KOPT-K1 (cell line): ENCODE measurements at regions not wholly inside any gene's neighbourhood (a gene's known extent, or its start where the extent isn't known, plus 50 kb on each side); places are given as distances from the start of the nearest gene placed in this dataset.
"Not testable (repeated sequence)": the region's sequence is repeated elsewhere in the genome, so short reads cannot be mapped to it uniquely, and the experiment has no call there.

Experiments
- H3K27ac ChIP-seq: fragments of 200-600 bp; sonication (generic); 2 replicates; pipeline ENCODE4 v1.5.1; 2016; ENCODE audit warnings: antibody characterized with exemption, mild to moderate bottlenecking, low read depth, low read length; ENCODE audit not compliant: poor library complexity, severe bottlenecking
- H3K36me3 ChIP-seq: fragments of 200-600 bp; sonication (generic); 2 replicates; pipeline ENCODE4 v1.5.1; 2017; ENCODE audit warnings: antibody characterized with exemption, mild to moderate bottlenecking, low read length, moderate library complexity; ENCODE audit not compliant: insufficient read depth
- H3K9me3 ChIP-seq: fragments of 200-600 bp; sonication (generic); 2 replicates; pipeline ENCODE4 v1.5.1; 2017; ENCODE audit warnings: antibody characterized with exemption, low read length, mild to moderate bottlenecking; ENCODE audit not compliant: insufficient read depth, poor library complexity, severe bottlenecking

DNA sequence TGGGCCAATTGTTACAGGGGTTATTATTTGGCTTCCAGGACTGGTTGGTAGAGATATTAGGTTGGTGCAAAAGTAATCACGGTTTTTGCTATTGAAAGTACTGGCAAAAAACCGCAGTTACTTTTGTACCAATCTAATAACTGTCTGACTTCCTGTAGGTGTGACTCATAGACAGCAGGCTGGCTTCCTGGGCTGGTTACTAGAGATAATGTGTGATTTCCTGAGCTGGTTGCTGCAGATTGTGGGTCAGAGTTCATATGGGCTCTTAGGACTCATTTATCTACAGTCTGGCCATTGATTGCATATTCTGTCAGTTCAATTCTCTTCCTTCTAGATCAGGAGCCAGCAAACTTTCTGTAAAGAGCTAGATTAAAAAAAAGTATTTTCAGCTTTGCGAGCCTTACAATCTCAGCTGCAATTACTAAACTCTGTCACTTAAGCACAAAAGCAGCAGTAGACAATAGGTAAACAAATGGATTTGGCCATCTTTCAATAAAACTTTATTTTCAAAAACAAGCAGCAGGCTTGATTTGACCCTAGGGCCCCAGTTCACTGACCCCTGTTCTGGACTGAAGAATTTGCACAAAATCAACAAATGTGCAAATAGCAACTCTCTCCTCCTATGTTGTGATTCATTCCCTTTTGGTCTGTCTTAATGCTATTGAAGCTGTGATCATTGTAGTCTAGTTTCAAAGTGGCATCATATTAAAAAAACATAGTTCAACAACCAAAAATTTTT is 50.8 kb upstream of the BOD1L1 start:
- Histone ChIP-seq H3K9me3 (peaks cover 14% of the 10 kb centered on the region), H3K36me3 (no peaks in the 10 kb centered on the region), H3K27ac (no peak overlapping the region)

DNA sequence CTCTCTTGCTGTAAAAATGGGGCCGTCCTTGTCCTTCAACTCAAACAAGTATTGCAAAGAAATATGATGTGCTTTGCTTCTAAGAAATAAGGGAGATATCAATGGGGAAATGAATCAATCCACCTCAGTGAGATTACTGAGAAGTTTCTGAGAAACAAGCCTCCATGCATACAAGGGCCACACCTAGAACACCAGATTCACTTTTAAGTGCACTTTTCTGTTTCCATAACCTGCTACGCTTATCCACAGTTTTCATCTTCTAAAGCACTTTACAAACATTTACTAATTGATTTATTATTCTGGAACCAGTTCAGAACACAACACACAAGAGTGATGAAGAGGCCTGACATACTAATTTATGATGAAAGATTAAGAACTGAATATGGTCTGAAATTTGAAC is 54.0 kb upstream of the BOD1L1 start:
- Histone ChIP-seq H3K9me3 (peaks cover 14% of the 10 kb centered on the region), H3K36me3 (no peaks in the 10 kb centered on the region), H3K27ac (no peak overlapping the region)

DNA sequence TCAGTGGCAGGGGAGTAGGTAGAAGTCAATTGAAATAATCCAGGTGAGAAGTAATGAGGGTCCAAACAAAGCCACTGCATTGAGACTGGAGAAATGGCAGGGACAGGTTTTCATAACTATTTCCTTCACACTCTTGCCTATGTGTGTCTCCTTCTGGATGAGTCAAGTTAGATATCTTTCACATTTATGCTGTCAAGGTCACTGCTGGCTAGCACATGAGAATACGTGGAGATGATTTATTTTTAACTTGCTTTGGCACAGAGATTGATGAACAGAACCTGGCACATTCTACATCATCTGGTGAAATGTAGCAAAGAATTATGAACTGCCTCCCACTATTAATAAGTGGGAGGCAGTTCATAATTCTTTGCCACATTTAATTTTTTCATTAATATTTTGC is 66.7 kb upstream of the BOD1L1 start:
- Histone ChIP-seq H3K27ac (no peak overlapping the region), H3K9me3 (no peaks in the 10 kb centered on the region), H3K36me3 (no peaks in the 10 kb centered on the region)

DNA sequence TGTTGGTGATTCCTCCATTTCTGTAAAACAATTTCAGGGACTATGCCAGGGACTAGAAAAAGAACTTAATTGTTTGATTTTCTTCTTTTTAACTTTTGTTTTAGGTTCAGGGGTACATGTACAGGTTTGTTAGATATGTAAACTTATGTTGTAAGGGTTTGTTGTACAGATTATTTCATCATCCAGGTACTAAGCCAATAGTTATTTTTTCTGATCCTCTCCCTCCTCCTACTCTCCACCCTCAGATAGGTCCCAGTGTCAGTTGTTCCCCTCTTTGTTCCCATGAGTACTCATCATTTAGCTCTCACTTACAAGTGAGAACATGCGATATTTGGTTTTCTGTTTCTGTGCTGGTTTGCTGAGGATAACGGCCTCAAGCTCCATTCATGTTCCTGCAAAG is 70.8 kb upstream of the BOD1L1 start:
- no peak overlapping the region for H3K27ac ChIP-seq
- no peaks in the 10 kb centered on the region for H3K36me3 ChIP-seq
- no peaks in the 10 kb centered on the region for H3K9me3 ChIP-seq

DNA sequence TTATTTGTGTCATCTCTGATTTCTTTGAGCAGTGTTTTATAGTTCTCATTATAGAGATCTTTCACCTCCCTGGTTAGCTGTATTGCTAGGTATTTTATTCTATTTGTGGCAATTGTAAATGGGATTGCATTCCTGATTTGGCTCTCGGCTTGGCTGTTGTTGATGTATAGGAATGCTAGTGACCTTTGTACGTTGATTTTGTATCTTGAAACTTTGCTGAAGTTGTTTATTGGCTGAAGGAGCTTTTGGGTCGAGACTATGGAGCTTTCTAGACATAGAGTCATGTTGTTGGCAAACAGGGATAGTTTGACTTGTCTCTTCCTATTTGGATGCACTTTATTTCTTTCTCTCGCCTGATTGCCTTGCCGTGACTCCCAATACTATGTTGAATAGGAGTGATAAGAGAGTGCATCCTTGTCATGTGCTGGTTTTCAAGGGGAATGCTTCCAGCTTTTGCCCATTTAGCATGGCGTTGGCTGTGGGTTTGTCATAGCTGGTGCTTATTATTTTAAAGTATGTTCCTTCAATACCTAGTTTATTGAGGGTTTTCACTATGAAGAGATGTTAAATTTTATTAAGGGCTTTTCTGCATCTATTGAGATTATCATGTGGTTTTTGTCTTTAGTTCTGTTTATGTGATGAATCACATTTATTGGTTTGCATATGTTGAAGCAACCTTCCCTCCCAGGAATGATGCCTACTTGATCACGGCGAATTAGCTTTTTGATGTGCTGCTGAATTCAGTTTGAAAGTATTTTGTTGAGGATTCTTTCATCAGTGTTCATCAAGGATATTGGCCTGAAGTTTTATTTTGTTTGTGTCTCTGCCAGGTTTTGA is 72.7 kb upstream of the BOD1L1 start:
- Histone ChIP-seq H3K9me3 (no peaks in the 10 kb centered on the region), H3K36me3 (no peaks in the 10 kb centered on the region), H3K27ac (no peak overlapping the region)

DNA sequence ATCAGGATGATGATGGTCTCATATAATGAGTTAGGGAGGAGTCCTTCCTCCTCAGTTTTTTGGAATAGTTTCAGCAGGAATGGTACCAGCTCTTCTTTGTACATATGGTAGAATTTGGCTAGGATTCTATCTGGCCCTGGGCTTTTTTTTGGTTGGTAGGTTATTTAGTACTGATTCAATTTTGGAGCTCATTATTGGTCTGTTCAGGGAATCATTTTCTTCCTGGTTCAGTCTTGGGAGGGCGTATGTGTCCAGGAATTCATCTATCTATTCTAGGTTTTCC is 73.3 kb upstream of the BOD1L1 start:
- H3K27ac ChIP-seq, H3K9me3 ChIP-seq, H3K36me3 ChIP-seq: not testable (repeated sequence)

DNA sequence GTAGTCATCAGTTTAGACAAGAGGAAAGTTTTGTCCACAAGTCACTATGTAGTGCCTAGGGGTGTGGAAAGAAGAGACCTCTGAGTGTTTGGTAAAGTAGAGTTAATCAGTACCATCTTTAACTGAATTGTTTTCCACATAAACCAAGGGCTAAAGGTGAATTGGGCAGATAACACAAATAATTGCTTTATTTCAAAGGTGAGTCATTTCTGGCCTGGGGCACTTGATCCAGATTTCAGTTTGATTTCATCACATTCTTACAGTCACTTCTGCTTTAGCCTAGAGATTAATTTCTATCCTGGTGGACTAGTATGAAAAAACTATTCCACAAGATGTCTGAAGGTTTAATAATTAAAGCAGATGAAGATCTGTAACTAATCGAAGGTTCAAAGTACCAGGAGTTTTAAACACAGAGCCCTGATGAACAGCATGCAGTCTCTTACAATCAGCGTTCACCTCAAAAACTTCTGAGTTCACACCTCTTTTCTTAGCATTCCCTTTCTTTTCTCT is 74.5 kb upstream of the BOD1L1 start:
- Histone ChIP-seq H3K27ac (no peak overlapping the region), H3K9me3 (no peaks in the 10 kb centered on the region), H3K36me3 (no peaks in the 10 kb centered on the region)

DNA sequence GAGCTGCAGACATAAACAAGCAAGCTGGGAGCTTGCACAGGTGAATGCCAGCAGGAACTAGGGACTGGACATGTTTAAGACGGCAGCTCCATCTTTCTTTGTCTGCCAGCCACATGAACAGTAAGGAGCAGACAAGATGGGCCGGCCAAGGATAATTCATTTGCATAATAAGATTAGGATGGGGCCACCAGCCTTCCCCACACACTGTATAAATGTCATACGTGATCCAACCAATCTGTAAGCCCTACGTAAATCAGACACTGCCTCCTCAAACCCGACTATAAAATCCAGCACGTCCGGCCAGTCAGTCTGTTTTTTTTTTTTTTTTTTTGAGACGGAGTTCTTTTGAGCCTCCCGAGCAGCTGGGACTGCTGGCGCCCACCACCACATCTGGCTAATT is 75.6 kb upstream of the BOD1L1 start:
- no peak overlapping the region for H3K27ac ChIP-seq
- H3K36me3 ChIP-seq: no peaks in the 10 kb centered on the region
- no peaks in the 10 kb centered on the region for H3K9me3 ChIP-seq

DNA sequence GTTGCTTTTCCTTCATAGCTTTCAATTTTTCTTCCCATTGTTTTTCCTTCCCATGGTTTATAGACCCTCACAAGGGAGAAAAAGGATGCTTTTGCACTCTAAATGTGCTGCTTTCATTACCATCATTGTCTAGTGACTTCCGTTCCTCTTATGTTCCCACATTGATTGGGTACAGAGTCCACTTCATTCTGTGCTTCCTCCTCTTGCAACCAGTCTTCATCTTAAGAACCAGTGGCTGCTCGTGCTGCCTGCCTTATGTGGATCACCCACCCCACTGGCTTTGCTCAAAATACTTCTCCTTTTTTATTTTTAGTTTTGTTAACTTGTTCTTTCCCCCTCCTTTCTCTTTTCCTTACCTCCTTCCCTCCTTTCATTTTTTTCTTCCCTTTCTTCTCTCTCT is 76.5 kb upstream of the BOD1L1 start:
- Histone ChIP-seq H3K9me3 (no peaks in the 10 kb centered on the region), H3K27ac (no peak overlapping the region), H3K36me3 (no peaks in the 10 kb centered on the region)

DNA sequence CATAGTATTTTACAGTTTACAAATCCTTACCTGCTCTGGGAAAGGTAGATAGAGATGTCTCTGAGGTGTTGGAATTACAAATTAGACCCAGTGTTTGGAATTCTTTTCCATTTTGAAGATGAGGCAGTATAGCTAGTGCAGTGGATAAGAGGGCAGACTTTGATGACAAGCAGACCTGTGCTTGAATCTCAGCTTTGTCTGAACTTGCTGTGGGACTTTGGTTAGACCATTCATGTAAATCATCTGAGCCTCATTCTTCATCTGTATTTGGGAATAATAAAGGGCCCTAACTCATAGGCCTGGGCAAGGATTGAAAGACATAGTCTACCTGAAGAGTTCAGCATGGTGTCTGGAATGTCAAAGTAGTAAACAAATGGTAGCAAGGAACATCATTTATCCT is 77.2 kb upstream of the BOD1L1 start:
- Histone ChIP-seq H3K9me3 (no peaks in the 10 kb centered on the region), H3K27ac (no peak overlapping the region), H3K36me3 (no peaks in the 10 kb centered on the region)

DNA sequence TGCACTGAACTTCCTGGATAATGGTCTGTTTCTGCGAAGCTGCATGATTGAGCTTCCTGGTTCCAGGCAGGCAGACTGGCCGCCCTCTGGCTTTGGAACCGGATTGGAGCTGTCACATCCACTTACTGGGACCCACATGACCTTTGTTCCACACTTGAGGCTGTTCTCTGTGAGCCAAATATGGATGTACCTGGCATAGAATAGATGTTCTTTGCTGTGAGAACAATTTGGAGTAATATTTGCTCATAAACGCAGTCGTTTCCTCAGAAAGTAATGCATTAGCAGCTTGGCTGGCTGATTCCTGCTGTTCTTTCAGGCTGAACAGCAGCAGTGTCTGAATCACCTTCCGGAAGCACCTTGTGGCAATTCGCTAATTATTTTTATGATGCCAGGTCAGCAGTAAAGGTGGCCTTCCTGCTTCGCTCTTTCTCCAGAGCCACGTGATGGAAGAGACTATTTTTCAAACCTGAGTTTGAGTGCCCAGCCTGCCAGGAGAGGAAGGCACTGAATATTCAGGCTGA is 78.1 kb upstream of the BOD1L1 start:
- Histone ChIP-seq H3K9me3 (no peaks in the 10 kb centered on the region), H3K27ac (no peak overlapping the region), H3K36me3 (no peaks in the 10 kb centered on the region)

DNA sequence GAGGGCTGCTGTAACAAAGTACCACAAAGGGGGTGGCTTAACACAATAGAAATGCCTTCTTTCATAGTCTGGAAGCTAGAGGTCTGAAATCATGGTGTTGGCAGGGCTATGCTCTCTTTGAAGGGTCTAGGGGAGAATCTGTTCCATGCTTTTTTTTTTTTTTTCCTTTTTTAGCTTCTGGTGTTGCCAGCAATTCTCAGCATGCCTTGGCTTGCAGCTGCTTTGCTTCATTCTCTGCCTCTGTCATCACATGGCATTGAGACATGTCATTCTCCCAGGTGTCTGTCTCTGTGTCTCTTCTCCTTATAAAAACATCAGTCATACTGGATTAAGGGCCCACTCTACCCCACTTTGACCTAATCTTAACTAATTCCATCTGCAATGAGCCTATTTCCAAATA is 78.6 kb upstream of the BOD1L1 start:
- H3K36me3 ChIP-seq: no peaks in the 10 kb centered on the region
- no peaks in the 10 kb centered on the region for H3K9me3 ChIP-seq
- no peak overlapping the region for H3K27ac ChIP-seq

DNA sequence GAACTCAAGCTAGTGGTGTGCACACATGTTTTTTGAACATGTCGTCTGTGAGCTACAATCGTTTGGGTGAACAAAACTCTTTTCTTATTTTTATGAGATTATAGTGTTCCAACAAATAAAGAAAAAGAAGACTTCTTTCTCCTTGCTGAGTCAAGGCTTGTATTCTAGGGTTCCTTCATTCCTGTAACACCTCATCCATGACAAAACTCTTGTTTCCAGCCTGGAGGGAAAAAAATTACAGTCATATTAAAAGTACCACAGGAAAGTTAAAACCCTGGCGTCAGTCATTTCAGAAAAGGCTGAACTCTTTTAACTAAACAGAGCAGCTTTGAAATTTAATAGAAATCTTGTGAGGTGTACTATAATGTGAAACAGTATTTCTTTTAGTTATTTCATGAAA is 79.2 kb upstream of the BOD1L1 start:
- Histone ChIP-seq H3K36me3 (no peaks in the 10 kb centered on the region), H3K9me3 (no peaks in the 10 kb centered on the region), H3K27ac (no peak overlapping the region)

DNA sequence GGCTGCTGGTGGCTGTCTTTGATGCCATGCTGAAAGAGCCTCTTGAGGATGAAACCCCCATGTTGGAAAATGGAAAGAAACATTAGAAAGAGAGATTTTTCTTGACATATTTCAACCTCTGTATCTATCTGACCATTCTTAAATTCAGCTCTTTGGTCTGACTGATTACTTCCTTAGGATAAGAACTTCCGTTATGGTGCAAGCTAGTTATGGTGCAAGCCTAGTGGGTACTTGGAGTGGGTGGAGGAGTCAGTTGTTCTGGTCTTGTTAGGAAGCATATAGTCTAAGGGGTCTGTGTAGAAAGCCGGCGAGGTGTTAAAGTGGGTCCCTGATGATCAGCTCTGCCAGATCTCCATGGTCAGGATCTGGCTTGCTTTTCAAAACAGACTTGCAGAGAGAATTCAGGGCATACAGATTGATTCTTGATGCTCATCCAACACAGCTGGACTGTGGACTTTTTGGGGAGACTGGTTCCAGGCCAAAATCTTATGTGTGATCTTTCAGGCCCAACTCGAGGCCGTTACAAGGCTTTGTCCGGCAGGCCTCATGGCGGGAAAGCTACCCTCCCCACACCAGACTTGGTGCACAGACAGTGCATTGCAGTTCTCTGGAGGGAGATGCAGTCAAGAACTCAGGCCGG is 82.8 kb upstream of the BOD1L1 start:
- no peaks in the 10 kb centered on the region for H3K9me3 ChIP-seq
- H3K36me3 ChIP-seq: no peaks in the 10 kb centered on the region
- no peak overlapping the region for H3K27ac ChIP-seq

DNA sequence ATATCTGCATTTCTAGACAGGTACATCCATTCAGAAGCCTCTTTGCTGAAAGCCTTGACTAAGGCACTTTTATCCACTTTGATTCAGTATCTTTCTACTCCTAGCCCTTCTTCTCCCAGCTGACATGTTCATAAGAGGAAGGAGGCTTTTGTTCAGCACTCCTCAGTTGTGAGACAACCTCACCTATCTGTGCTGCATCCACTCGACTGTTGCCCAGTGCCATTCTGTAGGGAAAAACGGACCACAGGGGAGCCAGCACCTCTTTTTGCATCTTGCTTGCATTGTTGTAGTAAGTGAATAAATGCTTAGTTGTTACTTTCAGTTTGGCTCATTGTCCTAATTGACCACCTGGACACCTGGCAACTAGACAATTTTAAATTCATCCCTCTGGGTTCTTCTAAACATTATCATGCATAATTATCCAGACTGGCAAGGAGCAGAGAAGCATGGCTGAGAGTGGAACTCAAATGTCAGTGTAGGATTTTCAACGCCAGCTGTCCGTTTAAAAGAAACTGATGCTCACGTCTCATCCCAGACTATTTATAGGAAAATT is 83.8 kb upstream of the BOD1L1 start:
- Histone ChIP-seq H3K36me3 (no peaks in the 10 kb centered on the region), H3K27ac (no peak overlapping the region), H3K9me3 (no peaks in the 10 kb centered on the region)
